Ectodermal cell (in vitro differentiated cells): ENCODE measurements at regions not wholly inside any gene's neighbourhood (a gene's known extent, or its start where the extent isn't known, plus 50 kb on each side); places are given as distances from the start of the nearest gene placed in this dataset.
"Not testable (repeated sequence)": the region's sequence is repeated elsewhere in the genome, so short reads cannot be mapped to it uniquely, and the experiment has no call there.

Experiments
- H3K27ac ChIP-seq: 2 replicates; pipeline ENCODE4 v1.7.0; 2013; ENCODE audit warnings: mild to moderate bottlenecking, low read depth, low read length; ENCODE audit not compliant: insufficient read depth, poor library complexity, severe bottlenecking
- H3K27me3 ChIP-seq: 2 replicates; pipeline ENCODE4 v1.7.0; 2013; ENCODE audit warnings: mild to moderate bottlenecking, low read length; ENCODE audit not compliant: insufficient read depth, control insufficient read depth, poor library complexity, severe bottlenecking
- H3K36me3 ChIP-seq: one replicate; pipeline ENCODE4 v1.7.0; 2013; ENCODE audit warnings: low read length; ENCODE audit not compliant: control insufficient read depth, insufficient read depth
- H3K4me1 ChIP-seq: one replicate; pipeline ENCODE4 v1.7.0; 2013; ENCODE audit warnings: low read length; ENCODE audit not compliant: control insufficient read depth, insufficient read depth
- H3K4me3 ChIP-seq: 2 replicates; pipeline ENCODE4 v1.7.0; 2013; ENCODE audit warnings: low read depth, low read length, control low read depth; ENCODE audit not compliant: insufficient read depth
- H3K9me3 ChIP-seq: 2 replicates; pipeline ENCODE4 v1.7.0; 2013; ENCODE audit warnings: mild to moderate bottlenecking, low read length, moderate library complexity; ENCODE audit not compliant: control insufficient read depth
- WGBS, 2 experiments: methylation state at CpG; one replicate each; pipeline ENCODE4 v1.1.7; 2013; ENCODE audit warnings: missing lambda C conversion rate in 2 of 2; 5-methylcytosine and 5-hydroxymethylcytosine counted together

- Histone ChIP-seq H3K27me3 (no peaks in the 10 kb centered on the region), H3K4me3 (no peak overlapping the region), H3K27ac (no peak overlapping the region), H3K4me1 (no peaks in the 10 kb centered on the region), H3K36me3 (no peaks in the 10 kb centered on the region), H3K9me3 (no peaks in the 10 kb centered on the region)
- WGBS, 2 experiments, result 100% methylated on average over 1 of the region's 1 CpG; no CpG with 5 or more reads in 1 of the 2 experiments
These were observed 816.4 kb upstream of the FBXO33 start for GRCh38 chr14:40248671-40249070.

GRCh38 chr14:40240245-40240859 is 808.1 kb upstream of the FBXO33 start:
- H3K36me3 ChIP-seq, result no peaks in the 10 kb centered on the region
- H3K4me3 ChIP-seq, result no peak overlapping the region
- no peak overlapping the region for H3K27ac ChIP-seq
- no peaks in the 10 kb centered on the region for H3K9me3 ChIP-seq
- 80 to 90% methylated on average over 1 to 3 of the region's 3 CpGs for WGBS, 2 experiments
- H3K27me3 ChIP-seq, result no peaks in the 10 kb centered on the region
- H3K4me1 ChIP-seq, result no peaks in the 10 kb centered on the region

- no peaks in the 10 kb centered on the region for H3K27me3 ChIP-seq
- no peaks in the 10 kb centered on the region for H3K36me3 ChIP-seq
- H3K27ac ChIP-seq, result no peak overlapping the region
- no peaks in the 10 kb centered on the region for H3K4me1 ChIP-seq
- 93 to 96% methylated on average over 2 of the region's 2 CpGs for WGBS, 2 experiments
- H3K4me3 ChIP-seq, result no peak overlapping the region
- H3K9me3 ChIP-seq, result no peaks in the 10 kb centered on the region
These were observed 800.1 kb upstream of the FBXO33 start for GRCh38 chr14:40232302-40232701.

- Histone ChIP-seq H3K36me3 (no peaks in the 10 kb centered on the region), H3K4me1 (no peaks in the 10 kb centered on the region), H3K27ac (no peak overlapping the region), H3K27me3 (no peaks in the 10 kb centered on the region), H3K9me3 (no peaks in the 10 kb centered on the region), H3K4me3 (no peak overlapping the region)
- 86% methylated on average over 1 of the region's 1 CpG for WGBS, 2 experiments
These were observed 797.4 kb upstream of the FBXO33 start for GRCh38 chr14:40229676-40230075.

- 94 to 99% methylated on average over 4 of the region's 4 CpGs for WGBS, 2 experiments
- H3K9me3 ChIP-seq, result no peaks in the 10 kb centered on the region
These were observed 790.8 kb upstream of the FBXO33 start for GRCh38 chr14:40222996-40223395.

GRCh38 chr14:40221428-40221827 is 789.2 kb upstream of the FBXO33 start:
- no peak overlapping the region for H3K27ac ChIP-seq
- H3K4me1 ChIP-seq, result no peaks in the 10 kb centered on the region
- no peak overlapping the region for H3K4me3 ChIP-seq

More at GRCh38 chr14:40222996-40223395, 790.8 kb upstream of the FBXO33 start:
- Histone ChIP-seq H3K4me1 (no peaks in the 10 kb centered on the region), H3K27me3 (no peaks in the 10 kb centered on the region), H3K36me3 (no peaks in the 10 kb centered on the region), H3K4me3 (no peak overlapping the region), H3K27ac (no peak overlapping the region)

GRCh38 chr14:40219032-40219431 is 786.8 kb upstream of the FBXO33 start:
- no peaks in the 10 kb centered on the region for H3K9me3 ChIP-seq
- no peak overlapping the region for H3K4me3 ChIP-seq
- H3K36me3 ChIP-seq, result no peaks in the 10 kb centered on the region
- 85 to 98% methylated on average over 2 to 3 of the region's 3 CpGs for WGBS, 2 experiments
- H3K4me1 ChIP-seq, result no peaks in the 10 kb centered on the region
- H3K27me3 ChIP-seq, result no peaks in the 10 kb centered on the region
- no peak overlapping the region for H3K27ac ChIP-seq

More at GRCh38 chr14:40221428-40221827, 789.2 kb upstream of the FBXO33 start:
- Histone ChIP-seq H3K27me3 (no peaks in the 10 kb centered on the region), H3K36me3 (no peaks in the 10 kb centered on the region), H3K9me3 (no peaks in the 10 kb centered on the region)

GRCh38 chr14:40218282-40218941 is 786.2 kb upstream of the FBXO33 start:
- Histone ChIP-seq H3K9me3 (no peaks in the 10 kb centered on the region), H3K27me3 (no peaks in the 10 kb centered on the region), H3K27ac (no peak overlapping the region), H3K36me3 (no peaks in the 10 kb centered on the region), H3K4me3 (no peak overlapping the region), H3K4me1 (no peaks in the 10 kb centered on the region)
- 95 to 96% methylated on average over 5 to 6 of the region's 6 CpGs for WGBS, 2 experiments

GRCh38 chr14:40216976-40217375 is 784.7 kb upstream of the FBXO33 start:
- Histone ChIP-seq H3K36me3 (no peaks in the 10 kb centered on the region), H3K4me3 (no peak overlapping the region), H3K4me1 (no peaks in the 10 kb centered on the region), H3K27me3 (no peaks in the 10 kb centered on the region), H3K27ac (no peak overlapping the region), H3K9me3 (no peaks in the 10 kb centered on the region)
- 95 to 96% methylated on average over 22 of the region's 22 CpGs for WGBS, 2 experiments

GRCh38 chr14:40216408-40216807 is 784.2 kb upstream of the FBXO33 start:
- not testable (repeated sequence) for H3K4me1 ChIP-seq, H3K27ac ChIP-seq
- 94 to 96% methylated on average over 18 of the region's 18 CpGs for WGBS, 2 experiments

More at GRCh38 chr14:40216408-40216807, 784.2 kb upstream of the FBXO33 start:
- H3K36me3 ChIP-seq, H3K9me3 ChIP-seq, H3K4me3 ChIP-seq, H3K27me3 ChIP-seq: not testable (repeated sequence)
